ENCODE measurements at regions not wholly inside any gene's neighbourhood (a gene's known extent, or its start where the extent isn't known, plus 50 kb on each side); places are given as distances from the start of the nearest gene placed in this dataset.

GRCh38 chr1:172790245-172790644 is 131.3 kb downstream of the FASLG start (continued):
- TF ChIP-seq CHD7 (IDR thresholded peaks at IDR 0.05; ENCODE audit: insufficient replicate concordance, low read length): no peak
- TF ChIP-seq EZH2 (IDR thresholded peaks at IDR 0.05; ENCODE audit: low read depth, low read length, severe bottlenecking): no peak

Data from H1 (cell line).